Stomach (tissue), 8 donors: ENCODE measurements at regions not wholly inside any gene's neighbourhood (a gene's known extent, or its start where the extent isn't known, plus 50 kb on each side); places are given as distances from the start of the nearest gene placed in this dataset.

ENCODE experiments used
- DNase-seq, 2 donors: peaks; one replicate each; pipeline versions ENCODE4 v3.0.0 to v3.0.0-alpha.2; 2013 to 2019
- H3K27ac ChIP-seq, 5 donors: fragments of 200-600 bp in 4 of 5; sonication (generic) in 4 of 5; one replicate each; pipeline ENCODE4 v1.5.1; 2013 to 2019; ENCODE audit warnings: mild to moderate bottlenecking in 1 of 5, moderate library complexity in 1 of 5
- H3K27me3 ChIP-seq, 3 donors: fragments of 200-600 bp; sonication (generic); one replicate each; pipeline ENCODE4 v1.5.1; 2017 to 2019; ENCODE audit warnings: mixed run types in 1 of 3
- H3K36me3 ChIP-seq, 4 donors: fragments of 200-600 bp; sonication (generic); 1 replicate in 3 of 4; 2 replicates in 1 of 4; pipeline ENCODE4 v1.5.1; 2016 to 2019
- H3K4me1 ChIP-seq, 4 donors: fragments of 200-600 bp; sonication (generic); one replicate each; pipeline ENCODE4 v1.5.1; 2016 to 2019
- H3K4me3 ChIP-seq, 4 donors: fragments of 200-600 bp; sonication (generic) in 3 of 4; one replicate each; pipeline ENCODE4 v1.5.1; 2016 to 2019; ENCODE audit warnings: mild to moderate bottlenecking in 1 of 4
- H3K9me3 ChIP-seq, 4 donors: fragments of 200-600 bp; sonication (generic); one replicate each; pipeline ENCODE4 v1.5.1; 2016 to 2019
- EP300 ChIP-seq: sonication (generic); formaldehyde crosslinking; IDR thresholded peaks from one replicate; pipeline ENCODE4 v1.6.1; 2017; ENCODE audit warnings: antibody characterized with exemption
- POLR2A ChIP-seq, 4 donors: fragments of 450-650 bp; IDR thresholded peaks; one replicate each; pipeline ENCODE4 v1.6.1; 2016; ENCODE audit warnings: antibody characterized with exemption in 4 of 4, control low read depth in 2 of 4, mild to moderate bottlenecking in 1 of 4, moderate library complexity in 1 of 4
- POLR2AphosphoS5 ChIP-seq, 3 donors: sonication (generic); formaldehyde crosslinking; IDR thresholded peaks; one replicate each; pipeline ENCODE4 v1.6.1; 2016; ENCODE audit warnings: antibody characterized with exemption in 3 of 3
- WGBS, 5 donors: extraction: QIAGEN DNeasy Blood & Tissue Kit in 3 of 5; methylation state at CpG; one replicate each; pipeline versions ENCODE4 v1.1.5 to v1.1.7; 2013 to 2018; 5-methylcytosine and 5-hydroxymethylcytosine counted together
- intact Hi-C: fragments of 100-400 bp; cut with DNase I; formaldehyde crosslinking; loops from one replicate; pipeline ENCODE4 v1.15.1; 2023; ENCODE audit warnings: low total_unique reads
- TF ChIP-seq, protein P1 (sequence below), 7 experiments: fragments of 450-650 bp in 4 of 7; fragments of 200-600 bp in 3 of 7; sonication (generic) in 3 of 7; IDR thresholded peaks; one replicate each; pipeline ENCODE4 v1.5.1; 2016 to 2019; ENCODE audit warnings: antibody characterized with exemption in 7 of 7, control low read depth in 2 of 7, mild to moderate bottlenecking in 1 of 7
- donor health status: healthy with polysubstance abuse.
- donor health status: Bipolar disorder and iron deficiency.
- donor health status: healthy.

DNA sequence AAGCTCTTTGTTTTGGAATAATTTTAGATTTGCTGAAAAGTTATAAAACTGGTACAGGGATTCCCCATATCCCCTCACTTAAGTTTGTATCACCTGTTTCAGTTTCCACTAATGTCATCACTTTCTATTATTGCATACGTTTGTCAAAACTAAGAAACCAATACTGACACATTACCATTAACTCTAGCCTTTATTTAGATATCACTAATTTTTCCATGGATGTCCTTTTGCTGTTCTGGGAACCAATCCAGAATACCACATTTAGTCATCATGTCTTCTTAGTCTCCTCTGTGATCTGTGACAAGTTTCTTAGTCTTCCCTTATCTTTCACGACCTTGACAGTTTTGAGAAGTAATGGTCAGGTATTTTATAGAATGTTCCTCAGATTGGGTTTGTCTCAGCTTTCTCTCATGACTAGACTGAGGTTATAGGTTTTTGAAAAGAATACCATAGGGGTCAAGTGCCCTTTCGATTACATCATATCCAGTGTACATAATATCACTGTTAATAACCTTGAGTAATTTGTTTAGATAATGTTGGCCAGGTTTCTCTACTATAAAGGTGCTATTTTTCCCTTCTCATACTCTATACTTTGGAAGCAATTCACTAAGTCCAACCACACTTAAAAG is 51.9 kb upstream of the NMUR2 start:
- intact Hi-C loops, result no loop called here
- no peak for DNase-seq
- no peaks in the 10 kb centered on the region for H3K36me3 ChIP-seq
- TF ChIP-seq POLR2A (IDR thresholded peaks at IDR 0.05), result no peak
- no peak for TF ChIP-seq POLR2AphosphoS5 (IDR thresholded peaks at IDR 0.05)
- 76 to 83% (median 77%) methylated on average over 3 of the region's 3 CpGs for WGBS, 5 donors
- no peak overlapping the region for H3K27ac ChIP-seq
- H3K27me3 ChIP-seq, result no peaks in the 10 kb centered on the region
- H3K9me3 ChIP-seq, result no peaks in the 10 kb centered on the region
- H3K4me1 ChIP-seq, result no peaks in the 10 kb centered on the region
- H3K4me3 ChIP-seq, result no peak overlapping the region

DNA sequence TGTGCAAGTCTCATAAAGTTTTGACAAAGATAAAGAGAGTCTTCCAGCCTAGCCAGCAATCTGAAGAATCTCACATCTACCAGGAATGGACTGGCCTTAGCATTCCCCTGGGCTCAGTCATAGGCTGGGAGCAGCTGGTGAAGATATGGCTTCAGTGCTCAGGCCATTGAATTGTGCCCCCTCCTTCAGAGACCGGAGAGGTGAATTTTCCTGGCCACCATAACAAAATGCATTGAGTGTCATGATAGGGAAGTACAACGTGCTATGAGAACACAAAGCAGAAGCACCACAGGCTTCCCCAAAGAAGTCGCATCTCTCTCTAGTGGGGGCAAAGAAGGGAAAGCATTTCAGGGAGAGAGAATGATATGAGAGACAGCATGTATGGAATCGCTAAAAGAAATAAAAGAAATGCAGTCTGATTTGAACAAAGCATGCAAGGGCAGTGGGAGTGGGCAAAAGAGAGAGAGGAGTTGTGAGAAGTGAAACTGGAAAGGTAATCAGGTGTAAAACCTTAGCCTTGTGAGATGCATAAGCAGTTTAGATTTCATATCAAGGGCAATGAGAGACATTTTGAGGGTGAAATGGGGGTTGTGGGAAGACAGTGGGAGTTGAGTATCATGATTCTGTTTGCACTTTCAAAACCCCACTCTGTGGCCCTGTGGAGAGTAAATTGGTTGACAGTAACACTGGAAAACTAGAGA is 57.1 kb upstream of the NMUR2 start:
- no peak overlapping the region for H3K4me3 ChIP-seq
- H3K9me3 ChIP-seq, result no peaks in the 10 kb centered on the region
- DNase-seq, result no peak
- WGBS, 5 donors, result 36 to 86% (median 83%) methylated on average over 4 of the region's 4 CpGs
- no peaks in the 10 kb centered on the region for H3K36me3 ChIP-seq
- intact Hi-C loops, result no loop called here
- TF ChIP-seq POLR2A (IDR thresholded peaks at IDR 0.05) (no peak), POLR2AphosphoS5 (IDR thresholded peaks at IDR 0.05) (no peak), EP300 (no peak)
- TF ChIP-seq, protein P1, sequence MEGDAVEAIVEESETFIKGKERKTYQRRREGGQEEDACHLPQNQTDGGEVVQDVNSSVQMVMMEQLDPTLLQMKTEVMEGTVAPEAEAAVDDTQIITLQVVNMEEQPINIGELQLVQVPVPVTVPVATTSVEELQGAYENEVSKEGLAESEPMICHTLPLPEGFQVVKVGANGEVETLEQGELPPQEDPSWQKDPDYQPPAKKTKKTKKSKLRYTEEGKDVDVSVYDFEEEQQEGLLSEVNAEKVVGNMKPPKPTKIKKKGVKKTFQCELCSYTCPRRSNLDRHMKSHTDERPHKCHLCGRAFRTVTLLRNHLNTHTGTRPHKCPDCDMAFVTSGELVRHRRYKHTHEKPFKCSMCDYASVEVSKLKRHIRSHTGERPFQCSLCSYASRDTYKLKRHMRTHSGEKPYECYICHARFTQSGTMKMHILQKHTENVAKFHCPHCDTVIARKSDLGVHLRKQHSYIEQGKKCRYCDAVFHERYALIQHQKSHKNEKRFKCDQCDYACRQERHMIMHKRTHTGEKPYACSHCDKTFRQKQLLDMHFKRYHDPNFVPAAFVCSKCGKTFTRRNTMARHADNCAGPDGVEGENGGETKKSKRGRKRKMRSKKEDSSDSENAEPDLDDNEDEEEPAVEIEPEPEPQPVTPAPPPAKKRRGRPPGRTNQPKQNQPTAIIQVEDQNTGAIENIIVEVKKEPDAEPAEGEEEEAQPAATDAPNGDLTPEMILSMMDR (IDR thresholded peaks at IDR 0.05), result no peak
- H3K27me3 ChIP-seq, result no peaks in the 10 kb centered on the region
- no peak overlapping the region for H3K27ac ChIP-seq
- peaks cover 0 to 4% (median 0%) of the 10 kb centered on the region in 4 donors for H3K4me1 ChIP-seq

DNA sequence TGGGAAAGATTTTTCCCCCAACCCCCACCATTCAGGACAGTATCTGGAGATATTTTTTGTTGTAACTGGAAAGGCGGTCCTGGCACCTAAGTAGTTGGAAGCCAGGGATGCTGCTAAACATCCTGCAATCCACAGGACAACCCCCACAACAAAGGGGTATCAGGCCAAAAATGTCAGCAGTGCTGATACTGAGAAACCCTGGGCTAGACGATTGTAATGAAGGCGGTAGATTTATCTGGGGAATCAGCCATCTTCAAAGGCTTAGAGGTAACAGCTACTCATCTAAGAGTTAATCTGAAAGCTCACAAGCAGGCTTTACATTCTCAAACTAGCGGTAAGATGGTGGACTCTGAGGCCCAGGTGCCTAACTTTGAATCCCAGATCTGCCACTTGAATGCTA is 59.0 kb upstream of the NMUR2 start:
- TF ChIP-seq POLR2AphosphoS5 (IDR thresholded peaks at IDR 0.05) (no peak), POLR2A (IDR thresholded peaks at IDR 0.05) (no peak), EP300 (no peak)
- TF ChIP-seq, protein P1 (IDR thresholded peaks at IDR 0.05), result no peak
- Histone ChIP-seq H3K36me3 (no peaks in the 10 kb centered on the region), H3K4me3 (no peak overlapping the region), H3K4me1 (peaks cover 0 to 4% (median 0%) of the 10 kb centered on the region in 4 donors), H3K9me3 (no peaks in the 10 kb centered on the region), H3K27me3 (no peaks in the 10 kb centered on the region), H3K27ac (peak overlapping the region in 1 of 5 donors; percentile 56)
- DNase-seq, result no peak
- intact Hi-C loops, result no loop called here
- 59 to 84% (median 80%) methylated on average over 4 of the region's 4 CpGs for WGBS, 5 donors

DNA sequence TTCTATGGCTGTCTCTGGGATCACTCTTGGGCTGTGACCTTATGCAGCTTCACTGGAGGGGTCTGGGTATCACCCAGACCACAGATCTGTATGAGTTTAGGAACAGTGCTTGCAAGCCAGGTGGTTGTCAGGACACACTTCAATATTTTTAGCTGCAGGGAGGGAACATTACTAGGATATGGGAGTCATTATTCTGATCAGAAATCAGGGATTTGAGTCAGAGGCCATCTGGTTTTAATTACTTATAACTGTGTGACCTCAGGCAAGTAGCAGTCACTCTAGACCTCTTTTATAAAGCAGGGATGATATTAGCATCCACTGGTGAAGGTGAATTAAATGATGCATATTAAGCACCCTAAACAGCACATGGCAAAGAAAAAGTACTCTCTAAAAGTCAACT is 60.1 kb upstream of the NMUR2 start:
- H3K27ac ChIP-seq, result peak overlapping the region in 1 of 5 donors; percentile 75
- H3K9me3 ChIP-seq, result no peaks in the 10 kb centered on the region
- intact Hi-C loops, result no loop called here
- no peak for DNase-seq
- H3K27me3 ChIP-seq, result no peaks in the 10 kb centered on the region
- H3K4me3 ChIP-seq, result no peak overlapping the region
- peaks cover 0 to 4% (median 0%) of the 10 kb centered on the region in 4 donors for H3K4me1 ChIP-seq
- H3K36me3 ChIP-seq, result no peaks in the 10 kb centered on the region
- TF ChIP-seq POLR2A (IDR thresholded peaks at IDR 0.05), result no peak
- no peak for TF ChIP-seq POLR2AphosphoS5 (IDR thresholded peaks at IDR 0.05)
- TF ChIP-seq, protein P1 (IDR thresholded peaks at IDR 0.05), result no peak
- no peak for TF ChIP-seq EP300
